ENCODE measurements at regions not wholly inside any gene's neighbourhood (a gene's known extent, or its start where the extent isn't known, plus 50 kb on each side); places are given as distances from the start of the nearest gene placed in this dataset.
"Not testable (repeated sequence)": the region's sequence is repeated elsewhere in the genome, so short reads cannot be mapped to it uniquely, and the experiment has no call there.

- Histone ChIP-seq H3K27ac (no peak overlapping the region), H3K4me3 (no peak overlapping the region)
Measured at GRCh38 chr14:22251090-22251489, 337.9 kb downstream of the DAD1 start.

- H3K4me3 ChIP-seq, result no peak overlapping the region
- H3K27ac ChIP-seq, result no peak overlapping the region
Measured at GRCh38 chr14:22249770-22250169, 339.3 kb downstream of the DAD1 start.

GRCh38 chr14:22243971-22244581, 344.9 kb downstream of the DAD1 start:
- Histone ChIP-seq H3K27ac (no peak overlapping the region), H3K4me3 (no peak overlapping the region)

- H3K27ac ChIP-seq, H3K4me3 ChIP-seq: not testable (repeated sequence)
Measured at GRCh38 chr14:22238320-22238719, 350.7 kb downstream of the DAD1 start.

- no peak overlapping the region for H3K4me3 ChIP-seq
- no peak overlapping the region for H3K27ac ChIP-seq
Measured at GRCh38 chr14:22233377-22233776, 355.6 kb downstream of the DAD1 start.

DNA sequence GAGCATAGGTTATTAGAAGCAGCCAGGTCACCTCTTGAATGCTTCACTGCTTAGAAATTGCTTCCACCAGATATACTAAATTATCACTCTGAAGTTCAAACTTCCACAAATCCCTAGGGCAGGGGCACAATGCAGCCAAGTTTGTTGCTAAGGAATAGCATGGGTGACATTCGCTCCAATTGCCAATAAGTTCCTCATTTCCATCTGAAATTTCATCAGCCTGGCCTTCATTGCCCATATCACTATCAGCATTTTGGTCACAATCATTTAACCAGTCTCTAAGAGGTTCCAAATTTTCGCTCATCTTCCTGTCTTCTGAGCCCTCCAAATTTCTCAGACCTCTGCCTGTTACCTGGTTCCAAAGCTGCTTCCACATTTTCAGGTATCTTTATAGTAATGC, 356.1 kb downstream of the DAD1 start:
- Histone ChIP-seq H3K27ac (no peak overlapping the region), H3K4me3 (no peak overlapping the region)

DNA sequence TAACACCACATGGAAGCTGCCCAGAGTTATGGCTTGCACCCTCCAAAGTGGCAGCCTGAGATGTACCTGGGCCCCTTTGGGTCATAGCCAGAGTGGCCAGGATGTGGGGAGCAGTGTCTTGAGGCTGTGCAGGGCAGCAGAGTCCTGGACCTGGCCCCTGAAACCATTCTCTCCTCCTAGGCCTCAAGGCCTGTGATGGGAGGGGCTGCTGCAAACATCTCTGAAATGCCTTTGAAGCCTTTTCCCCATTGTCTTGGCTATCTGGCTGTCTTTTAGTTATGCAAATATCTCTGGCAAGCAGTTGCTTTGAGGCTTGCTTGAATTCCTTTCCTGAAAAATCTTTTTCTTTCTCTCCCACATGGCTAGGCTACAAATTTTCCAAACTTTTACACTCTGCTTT, 356.5 kb downstream of the DAD1 start:
- Histone ChIP-seq H3K27ac (no peak overlapping the region), H3K4me3 (no peak overlapping the region)

- Histone ChIP-seq H3K4me3 (no peak overlapping the region), H3K27ac (no peak overlapping the region)
Measured at GRCh38 chr14:22231018-22231417, 358.0 kb downstream of the DAD1 start.

DNA sequence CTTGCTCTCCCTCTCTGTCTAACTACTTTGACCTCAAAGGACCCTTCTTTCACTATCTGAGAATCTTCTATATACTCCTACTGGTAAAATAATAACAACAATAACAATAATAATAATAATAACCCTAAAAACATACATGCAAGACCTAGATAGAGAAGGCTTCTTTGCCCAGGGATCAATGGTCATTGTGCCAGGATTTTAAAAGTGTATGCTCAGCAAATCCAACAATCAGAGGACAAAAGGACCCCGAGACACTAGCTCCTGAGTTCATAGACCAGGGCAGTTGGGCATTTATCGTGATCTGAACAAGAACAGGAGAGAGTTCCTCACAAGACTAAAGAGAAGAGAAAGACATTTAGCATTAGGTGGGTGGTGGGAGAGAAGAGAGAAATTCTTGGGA, 358.5 kb downstream of the DAD1 start:
- Histone ChIP-seq H3K27ac (no peak overlapping the region), H3K4me3 (no peak overlapping the region)

DNA sequence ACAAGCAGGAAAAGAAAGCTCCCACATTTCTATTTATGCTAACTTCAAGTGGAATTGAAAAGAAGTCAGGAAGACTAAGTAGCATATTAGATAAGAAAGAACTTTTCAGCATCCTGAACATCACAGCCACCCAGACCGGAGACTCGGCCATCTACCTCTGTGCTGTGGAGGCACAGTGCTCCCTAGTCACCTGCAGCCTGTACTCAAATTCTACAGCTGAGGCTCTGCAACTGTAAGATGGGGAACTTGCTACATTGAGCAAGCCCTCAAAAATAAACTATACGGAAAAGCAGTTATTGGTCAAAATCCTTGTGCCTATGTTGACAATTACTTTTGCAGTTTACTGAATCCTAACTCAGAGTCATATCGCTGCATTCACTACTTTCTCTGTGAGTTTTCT, 361.9 kb downstream of the DAD1 start:
- no peak overlapping the region for H3K27ac ChIP-seq

DNA sequence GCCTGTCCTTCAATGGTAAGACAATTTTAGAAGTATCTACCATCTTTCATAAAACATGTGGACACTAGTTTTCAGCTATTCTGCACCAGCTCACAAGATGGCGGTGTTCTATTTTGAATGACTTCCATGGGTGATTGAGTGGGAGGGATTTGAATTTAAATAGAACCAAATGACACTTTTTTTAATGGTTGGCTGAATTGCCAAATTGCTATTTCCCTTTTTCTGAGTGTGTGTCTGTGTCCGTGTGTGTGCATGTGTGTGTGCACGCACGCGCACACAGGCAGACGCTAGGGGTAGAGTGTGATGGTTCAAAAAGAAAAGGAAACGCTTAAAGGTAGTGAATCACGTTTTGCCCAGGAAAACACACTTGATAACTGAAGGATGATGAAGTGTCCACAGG, 362.6 kb downstream of the DAD1 start:
- Histone ChIP-seq H3K4me3 (no peak overlapping the region), H3K27ac (no peak overlapping the region)

More for the DNA sequence above, 361.9 kb downstream of the DAD1 start:
- no peak overlapping the region for H3K4me3 ChIP-seq

- H3K27ac ChIP-seq, result no peak overlapping the region
Measured at GRCh38 chr14:22225516-22226140, 363.4 kb downstream of the DAD1 start.

GRCh38 chr14:22221508-22221907, 367.5 kb downstream of the DAD1 start:
- H3K27ac ChIP-seq, result no peak overlapping the region

More at GRCh38 chr14:22225516-22226140, 363.4 kb downstream of the DAD1 start:
- no peak overlapping the region for H3K4me3 ChIP-seq

DNA sequence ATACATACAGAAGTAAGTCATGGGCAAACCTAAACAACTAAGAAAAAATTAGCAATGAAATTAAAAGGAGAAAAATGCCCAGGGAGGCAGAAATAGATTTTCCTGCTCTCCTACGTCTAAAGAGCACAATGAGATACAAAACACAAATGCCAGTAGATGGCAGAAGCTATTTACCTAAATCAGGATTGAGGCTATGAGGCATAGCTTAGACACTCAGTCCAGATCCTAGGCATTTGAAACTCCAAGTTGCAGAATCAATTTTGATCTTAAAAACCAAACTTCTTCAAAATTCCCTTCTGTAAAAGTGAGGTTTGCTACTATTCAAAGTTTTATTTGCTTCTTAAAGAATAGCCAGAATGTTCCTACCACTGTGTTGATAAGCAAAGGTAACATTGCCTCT, 368.6 kb downstream of the DAD1 start:
- Histone ChIP-seq H3K4me3 (no peak overlapping the region), H3K27ac (no peak overlapping the region)

More at GRCh38 chr14:22221508-22221907, 367.5 kb downstream of the DAD1 start:
- H3K4me3 ChIP-seq, result no peak overlapping the region

DNA sequence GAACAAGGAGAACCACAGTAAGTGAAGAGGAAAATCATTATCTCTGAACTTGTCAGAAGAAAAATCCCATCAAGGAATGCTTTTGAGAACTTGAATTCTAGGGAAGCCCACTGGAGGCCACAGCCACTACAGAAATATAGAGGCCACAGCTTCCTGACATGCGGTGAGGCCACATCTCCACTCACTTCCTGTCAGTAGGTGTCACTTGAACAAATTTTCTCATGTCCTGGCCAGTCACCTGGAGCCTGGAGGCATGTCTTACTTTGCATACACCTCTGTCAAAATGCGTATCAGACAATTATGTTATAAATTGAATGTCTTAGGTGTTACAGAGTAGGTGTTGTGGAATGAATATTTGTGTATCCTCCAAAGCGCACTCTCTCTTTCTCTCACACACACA, 370.3 kb downstream of the DAD1 start:
- Histone ChIP-seq H3K4me3 (no peak overlapping the region), H3K27ac (no peak overlapping the region)

DNA sequence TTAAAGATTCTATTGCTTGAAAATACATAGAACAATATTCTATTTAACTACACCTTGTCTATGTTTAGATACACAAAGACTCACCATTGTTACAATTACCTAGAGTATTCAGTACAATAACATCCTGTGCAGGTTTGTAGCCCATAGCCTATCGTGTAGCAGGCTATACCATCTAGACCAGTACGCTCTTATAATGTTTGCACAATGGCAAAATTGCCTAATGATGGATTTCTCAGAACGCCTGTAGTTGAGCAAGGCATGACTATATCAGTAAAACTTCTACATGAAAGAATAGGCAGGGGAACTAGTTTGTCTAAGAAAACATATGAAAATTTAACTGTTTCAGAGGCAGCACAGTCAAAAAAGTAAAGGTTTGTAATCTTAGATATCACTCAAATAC, 375.9 kb downstream of the DAD1 start:
- H3K4me3 ChIP-seq, result no peak overlapping the region
- no peak overlapping the region for H3K27ac ChIP-seq

DNA sequence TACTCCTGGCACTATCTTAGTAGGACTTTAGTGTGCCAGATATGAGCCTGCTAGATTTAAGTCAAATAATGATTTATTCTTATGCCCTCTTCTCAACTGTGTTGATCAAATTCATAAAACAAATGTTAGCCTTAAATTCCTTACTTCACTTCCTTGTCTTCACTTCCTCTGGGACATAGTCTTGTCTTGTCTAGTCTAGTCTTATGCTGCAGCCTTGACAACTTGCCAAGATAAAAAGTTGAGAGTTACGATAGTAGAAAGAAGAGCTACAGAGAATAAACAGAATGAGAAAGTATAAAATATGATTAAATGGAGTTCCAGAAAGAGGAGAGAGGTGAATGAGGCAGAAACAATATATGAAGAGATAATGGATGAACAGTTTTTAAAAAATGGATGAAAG, 378.1 kb downstream of the DAD1 start:
- Histone ChIP-seq H3K4me3 (no peak overlapping the region), H3K27ac (no peak overlapping the region)

- no peak overlapping the region for H3K4me3 ChIP-seq
- no peak overlapping the region for H3K27ac ChIP-seq
Measured at GRCh38 chr14:22210026-22210425, 379.0 kb downstream of the DAD1 start.

DNA sequence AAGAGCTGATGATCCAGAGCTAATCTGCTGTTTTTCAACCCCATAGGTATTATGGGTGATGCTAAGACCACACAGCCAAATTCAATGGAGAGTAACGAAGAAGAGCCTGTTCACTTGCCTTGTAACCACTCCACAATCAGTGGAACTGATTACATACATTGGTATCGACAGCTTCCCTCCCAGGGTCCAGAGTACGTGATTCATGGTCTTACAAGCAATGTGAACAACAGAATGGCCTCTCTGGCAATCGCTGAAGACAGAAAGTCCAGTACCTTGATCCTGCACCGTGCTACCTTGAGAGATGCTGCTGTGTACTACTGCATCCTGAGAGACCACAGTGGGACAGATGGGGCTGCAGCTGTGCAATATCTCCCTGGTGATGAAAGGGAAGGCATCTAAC, 386.0 kb downstream of the DAD1 start:
- H3K27ac ChIP-seq, result no peak overlapping the region
- H3K4me3 ChIP-seq, result no peak overlapping the region

DNA sequence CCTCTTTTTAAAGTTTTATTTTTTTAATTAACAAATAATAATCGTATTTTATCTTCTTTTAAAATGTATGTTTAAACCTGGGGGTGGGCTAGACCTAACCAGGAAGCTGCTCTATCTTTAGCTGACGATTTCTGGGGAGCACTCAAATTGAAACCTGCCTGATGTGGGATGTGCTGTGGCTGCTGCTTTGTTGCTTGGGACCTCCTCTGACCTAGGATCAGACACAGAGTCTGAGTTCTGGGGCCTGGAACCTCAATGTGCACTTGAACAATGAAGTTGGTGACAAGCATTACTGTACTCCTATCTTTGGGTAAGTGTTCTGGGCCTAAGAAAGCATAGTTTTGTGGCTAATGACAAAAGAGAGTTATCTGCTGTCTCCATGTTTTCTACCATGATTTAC, 386.7 kb downstream of the DAD1 start:
- Histone ChIP-seq H3K4me3 (no peak overlapping the region), H3K27ac (no peak overlapping the region)

DNA sequence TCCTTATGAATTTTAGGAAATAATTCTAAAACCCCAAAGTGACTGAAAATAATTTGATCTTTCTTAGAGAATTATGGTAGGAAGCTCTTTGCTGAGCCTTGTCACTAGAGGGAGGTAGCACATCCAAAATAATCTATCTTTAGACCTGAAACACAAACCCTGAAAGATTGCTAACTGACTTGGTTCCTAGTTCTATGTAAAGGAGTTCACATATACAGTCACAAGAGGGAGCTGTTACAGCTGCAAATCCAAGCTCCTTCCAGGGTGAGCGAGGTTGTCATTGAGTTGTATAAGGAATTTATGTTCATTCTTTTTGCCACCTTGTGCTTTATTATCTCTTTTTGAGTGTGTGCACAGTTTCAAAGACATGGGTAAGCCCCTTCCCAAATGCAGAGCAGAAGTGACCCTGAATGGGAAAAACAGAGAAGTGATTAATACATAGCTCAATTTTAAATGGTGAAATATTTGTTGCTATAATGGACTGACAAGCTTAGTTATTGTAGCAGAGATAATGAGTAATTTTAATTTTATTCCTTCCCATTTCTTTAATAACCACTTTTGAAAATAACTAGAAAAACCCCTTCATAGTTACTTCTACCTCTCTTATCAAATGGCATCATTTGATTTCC, 387.9 kb downstream of the DAD1 start:
- Histone ChIP-seq H3K27ac (no peak overlapping the region), H3K4me3 (no peak overlapping the region)

DNA sequence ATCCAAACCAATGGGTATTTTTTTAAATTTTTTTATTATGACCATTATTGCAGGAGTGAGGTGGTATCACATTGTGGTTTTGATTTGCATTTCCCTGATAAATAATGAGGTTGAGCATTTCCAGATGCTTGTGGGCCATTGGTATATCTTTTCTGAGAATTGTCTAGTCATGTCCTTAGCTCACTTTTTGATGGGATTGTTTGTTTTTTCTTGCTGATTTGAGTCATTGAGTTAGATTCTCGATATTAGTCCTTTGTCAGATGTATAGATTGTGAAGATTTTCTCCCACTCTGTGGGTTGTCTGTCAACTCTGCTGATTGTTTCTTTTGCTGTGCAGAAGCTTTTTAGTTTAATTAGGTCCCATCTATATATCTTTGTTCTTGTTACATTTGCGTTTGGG, 388.9 kb downstream of the DAD1 start:
- H3K27ac ChIP-seq, H3K4me3 ChIP-seq: not testable (repeated sequence)
